ENCODE measurements at regions not wholly inside any gene's neighbourhood (a gene's known extent, or its start where the extent isn't known, plus 50 kb on each side); places are given as distances from the start of the nearest gene placed in this dataset.

GRCh38 chr4:138595731-138596460 is 353.7 kb upstream of the SLC7A11 start:
- no peak for TF ChIP-seq GATA2 (IDR thresholded peaks at IDR 0.05; ENCODE audit: low read depth, low read length)
- TF ChIP-seq GATA3 (IDR thresholded peaks at IDR 0.05; ENCODE audit: low read depth, low read length): no peak

All from SH-SY5Y (cell line).